GM21825 (cell line): ENCODE measurements at regions not wholly inside any gene's neighbourhood (a gene's known extent, or its start where the extent isn't known, plus 50 kb on each side); places are given as distances from the start of the nearest gene placed in this dataset.
"Not testable (repeated sequence)": the region's sequence is repeated elsewhere in the genome, so short reads cannot be mapped to it uniquely, and the experiment has no call there.

Experiments used
- ATAC-seq: cut with Tn5 transposase; IDR thresholded peaks from one replicate; pipeline ENCODE4 v1.9.1; 2021; ENCODE audit warnings: mild to moderate bottlenecking, moderate library complexity; ENCODE audit not compliant: unreplicated experiment

GRCh38 chr10:8173243-8173865 lies 118.9 kb downstream of the GATA3 start:
- ATAC-seq, result no peak

GRCh38 chr10:8173866-8174243 lies 119.4 kb downstream of the GATA3 start:
- no peak for ATAC-seq

GRCh38 chr10:8174762-8175161 lies 120.3 kb downstream of the GATA3 start:
- ATAC-seq, result no peak

- ATAC-seq, result not testable (repeated sequence)
Measured at GRCh38 chr10:8177526-8177925, 123.0 kb downstream of the GATA3 start.

- not testable (repeated sequence) for ATAC-seq
Measured at GRCh38 chr10:8179773-8180172, 125.3 kb downstream of the GATA3 start.

GRCh38 chr10:8180360-8181109 lies 126.0 kb downstream of the GATA3 start:
- ATAC-seq, result no peak

GRCh38 chr10:8181496-8182157 lies 127.1 kb downstream of the GATA3 start:
- ATAC-seq, result no peak

- ATAC-seq, result no peak
Measured at GRCh38 chr10:8182806-8183205, 128.3 kb downstream of the GATA3 start.

- ATAC-seq, result peak; percentile 54
Measured at GRCh38 chr10:8183241-8183704, 128.8 kb downstream of the GATA3 start.

GRCh38 chr10:8187171-8187666 lies 132.7 kb downstream of the GATA3 start:
- ATAC-seq, result no peak

GRCh38 chr10:8189458-8189857 lies 135.0 kb downstream of the GATA3 start:
- ATAC-seq, result no peak

GRCh38 chr10:8192301-8192700 lies 137.8 kb downstream of the GATA3 start:
- ATAC-seq, result no peak

GRCh38 chr10:8193546-8193945 lies 139.1 kb downstream of the GATA3 start:
- no peak for ATAC-seq

- ATAC-seq, result no peak
Measured at GRCh38 chr10:8194050-8194449, 139.6 kb downstream of the GATA3 start.

GRCh38 chr10:8206882-8207281 lies 152.4 kb downstream of the GATA3 start:
- no peak for ATAC-seq

GRCh38 chr10:8211631-8212030 lies 157.1 kb downstream of the GATA3 start:
- no peak for ATAC-seq

GRCh38 chr10:8213735-8214134 lies 159.2 kb downstream of the GATA3 start:
- no peak for ATAC-seq

GRCh38 chr10:8214587-8214986 lies 160.1 kb downstream of the GATA3 start:
- no peak for ATAC-seq

GRCh38 chr10:8216893-8217292 lies 162.4 kb downstream of the GATA3 start:
- ATAC-seq, result no peak

GRCh38 chr10:8221451-8221850 lies 167.0 kb downstream of the GATA3 start:
- no peak for ATAC-seq

GRCh38 chr10:8224591-8224990 lies 170.1 kb downstream of the GATA3 start:
- no peak for ATAC-seq

- ATAC-seq, result no peak
Measured at GRCh38 chr10:8225187-8225586, 170.7 kb downstream of the GATA3 start.
